GM19468 (cell line): ENCODE measurements at regions not wholly inside any gene's neighbourhood (a gene's known extent, or its start where the extent isn't known, plus 50 kb on each side); places are given as distances from the start of the nearest gene placed in this dataset.
"Not testable (repeated sequence)": the region's sequence is repeated elsewhere in the genome, so short reads cannot be mapped to it uniquely, and the experiment has no call there.

ENCODE experiments used
- ATAC-seq: cut with Tn5 transposase; IDR thresholded peaks from one replicate; pipeline ENCODE4 v1.9.1; 2021; ENCODE audit warnings: mild to moderate bottlenecking, moderate library complexity, moderate number of reproducible peaks; ENCODE audit not compliant: unreplicated experiment; ENCODE audit errors: extremely low read depth

- not testable (repeated sequence) for ATAC-seq
Observed at GRCh38 chr4:66270356-66270755, 600.1 kb upstream of the EPHA5 start.

- ATAC-seq: not testable (repeated sequence)
Observed at GRCh38 chr4:66266554-66266953, 596.3 kb upstream of the EPHA5 start.

GRCh38 chr4:66266035-66266434 is 595.7 kb upstream of the EPHA5 start:
- no peak for ATAC-seq

GRCh38 chr4:66252291-66252690 is 582.0 kb upstream of the EPHA5 start:
- no peak for ATAC-seq

- no peak for ATAC-seq
Observed at GRCh38 chr4:66246643-66247042, 576.4 kb upstream of the EPHA5 start.

GRCh38 chr4:66235876-66236275 is 565.6 kb upstream of the EPHA5 start:
- ATAC-seq: no peak

GRCh38 chr4:66229885-66230284 is 559.6 kb upstream of the EPHA5 start:
- ATAC-seq: no peak

- no peak for ATAC-seq
Observed at GRCh38 chr4:66225539-66225938, 555.2 kb upstream of the EPHA5 start.

GRCh38 chr4:66223068-66223703 is 552.9 kb upstream of the EPHA5 start:
- no peak for ATAC-seq

- ATAC-seq: no peak
Observed at GRCh38 chr4:66219401-66219800, 549.1 kb upstream of the EPHA5 start.

- no peak for ATAC-seq
Observed at GRCh38 chr4:66216252-66216651, 546.0 kb upstream of the EPHA5 start.

- ATAC-seq: no peak
Observed at GRCh38 chr4:66212489-66212888, 542.2 kb upstream of the EPHA5 start.

- no peak for ATAC-seq
Observed at GRCh38 chr4:66204534-66205247, 534.4 kb upstream of the EPHA5 start.

GRCh38 chr4:66202870-66203269 is 532.6 kb upstream of the EPHA5 start:
- ATAC-seq: no peak

GRCh38 chr4:66197451-66197850 is 527.2 kb upstream of the EPHA5 start:
- ATAC-seq: no peak

GRCh38 chr4:66193487-66193886 is 523.2 kb upstream of the EPHA5 start:
- no peak for ATAC-seq

- no peak for ATAC-seq
Observed at GRCh38 chr4:66187175-66187720, 517.0 kb upstream of the EPHA5 start.

GRCh38 chr4:66186095-66186494 is 515.8 kb upstream of the EPHA5 start:
- no peak for ATAC-seq

- ATAC-seq: no peak
Observed at GRCh38 chr4:66182636-66183035, 512.3 kb upstream of the EPHA5 start.

- ATAC-seq: no peak
Observed at GRCh38 chr4:66178906-66179305, 508.6 kb upstream of the EPHA5 start.

- no peak for ATAC-seq
Observed at GRCh38 chr4:66169341-66169740, 499.1 kb upstream of the EPHA5 start.

GRCh38 chr4:66164869-66165268 is 494.6 kb upstream of the EPHA5 start:
- no peak for ATAC-seq
